ENCODE measurements at regions not wholly inside any gene's neighbourhood (a gene's known extent, or its start where the extent isn't known, plus 50 kb on each side); places are given as distances from the start of the nearest gene placed in this dataset.

GRCh38 chr6:134555672-134556071, 237.8 kb upstream of the SGK1 start:
- Mint-ChIP-seq H3K4me1 (ENCODE audit: low read depth) (peaks cover 10% of the 10 kb centered on the region), H3K9me3 (ENCODE audit: low read depth) (peaks cover 5% of the 10 kb centered on the region), H3K27me3 (no peaks in the 10 kb centered on the region), H3K4me3 (ENCODE audit: low read depth) (no peak overlapping the region), H3K36me3 (ENCODE audit: insufficient read depth) (no peaks in the 10 kb centered on the region), H3K27ac (no peak overlapping the region)
- no peak for TF ChIP-seq CTCF (IDR thresholded peaks at IDR 0.05; ENCODE audit: unreplicated experiment)
- DNase-seq (ENCODE audit: low spot score, unreplicated experiment), result no peak

- H3K9me3 Mint-ChIP-seq (ENCODE audit: low read depth), result peaks cover 5% of the 10 kb centered on the region
- DNase-seq (ENCODE audit: low spot score, unreplicated experiment), result no peak
- H3K4me3 Mint-ChIP-seq (ENCODE audit: low read depth), result no peak overlapping the region
- H3K4me1 Mint-ChIP-seq (ENCODE audit: low read depth), result peaks cover 10% of the 10 kb centered on the region
- no peak overlapping the region for H3K27ac Mint-ChIP-seq
- no peak for TF ChIP-seq CTCF (IDR thresholded peaks at IDR 0.05; ENCODE audit: unreplicated experiment)
- no peaks in the 10 kb centered on the region for H3K36me3 Mint-ChIP-seq (ENCODE audit: insufficient read depth)
- no peaks in the 10 kb centered on the region for H3K27me3 Mint-ChIP-seq
These were observed 236.0 kb upstream of the SGK1 start for GRCh38 chr6:134553936-134554335.

GRCh38 chr6:134551245-134551960, 233.5 kb upstream of the SGK1 start:
- H3K27me3 Mint-ChIP-seq, result no peaks in the 10 kb centered on the region
- no peak overlapping the region for H3K27ac Mint-ChIP-seq
- no peaks in the 10 kb centered on the region for H3K9me3 Mint-ChIP-seq (ENCODE audit: low read depth)
- H3K4me1 Mint-ChIP-seq (ENCODE audit: low read depth), result peaks cover 10% of the 10 kb centered on the region
- H3K36me3 Mint-ChIP-seq (ENCODE audit: insufficient read depth), result no peaks in the 10 kb centered on the region
- H3K4me3 Mint-ChIP-seq (ENCODE audit: low read depth), result no peak overlapping the region
- DNase-seq (ENCODE audit: low spot score, unreplicated experiment), result no peak
- no peak for TF ChIP-seq CTCF (IDR thresholded peaks at IDR 0.05; ENCODE audit: unreplicated experiment)

GRCh38 chr6:134550604-134551003, 232.7 kb upstream of the SGK1 start:
- Mint-ChIP-seq H3K9me3 (ENCODE audit: low read depth) (no peaks in the 10 kb centered on the region), H3K36me3 (ENCODE audit: insufficient read depth) (no peaks in the 10 kb centered on the region), H3K27me3 (no peaks in the 10 kb centered on the region), H3K4me3 (ENCODE audit: low read depth) (no peak overlapping the region), H3K27ac (no peak overlapping the region), H3K4me1 (ENCODE audit: low read depth) (peaks cover 10% of the 10 kb centered on the region)
- TF ChIP-seq CTCF (IDR thresholded peaks at IDR 0.05; ENCODE audit: unreplicated experiment), result no peak
- no peak for DNase-seq (ENCODE audit: low spot score, unreplicated experiment)

- Mint-ChIP-seq H3K36me3 (ENCODE audit: insufficient read depth) (no peaks in the 10 kb centered on the region), H3K9me3 (ENCODE audit: low read depth) (no peaks in the 10 kb centered on the region), H3K4me3 (ENCODE audit: low read depth) (no peak overlapping the region), H3K27ac (no peak overlapping the region), H3K27me3 (no peaks in the 10 kb centered on the region), H3K4me1 (ENCODE audit: low read depth) (peaks cover 9% of the 10 kb centered on the region)
- no peak for DNase-seq (ENCODE audit: low spot score, unreplicated experiment)
- no peak for TF ChIP-seq CTCF (IDR thresholded peaks at IDR 0.05; ENCODE audit: unreplicated experiment)
These were observed 231.9 kb upstream of the SGK1 start for GRCh38 chr6:134549854-134550253.
